RWPE2 (cell line): ENCODE measurements at regions not wholly inside any gene's neighbourhood (a gene's known extent, or its start where the extent isn't known, plus 50 kb on each side); places are given as distances from the start of the nearest gene placed in this dataset.
"Not testable (repeated sequence)": the region's sequence is repeated elsewhere in the genome, so short reads cannot be mapped to it uniquely, and the experiment has no call there.

ENCODE experiments used
- ATAC-seq: fragments of 200-7000 bp; cut with Tn5 transposase; 3 replicates; pipeline ENCODE4 v1.9.1; 2021; ENCODE audit warnings: low read depth
- DNase-seq: peaks from one replicate; pipeline ENCODE4 v3.0.0-alpha.2; 2020; ENCODE audit warnings: low spot score
- H3K27ac ChIP-seq: fragments of 450-650 bp; 2 replicates; pipeline ENCODE4 v1.5.1; 2017; ENCODE audit warnings: mild to moderate bottlenecking; ENCODE audit not compliant: poor library complexity, severe bottlenecking
- H3K27me3 ChIP-seq: fragments of 250-450 bp; sonication (Bioruptor Pico); 2 replicates; pipeline ENCODE4 v1.5.1; 2021; ENCODE audit warnings: mild to moderate bottlenecking, moderate library complexity; ENCODE audit not compliant: insufficient read depth, poor library complexity, severe bottlenecking
- H3K36me3 ChIP-seq: fragments of 250-450 bp; sonication (Bioruptor Pico); 2 replicates; pipeline ENCODE4 v1.5.1; 2020; ENCODE audit warnings: low read depth, mild to moderate bottlenecking, moderate library complexity
- H3K4me1 ChIP-seq: fragments of 250-450 bp; sonication (Bioruptor Pico); 2 replicates; pipeline ENCODE4 v1.5.1; 2021; ENCODE audit warnings: mild to moderate bottlenecking, moderate library complexity; ENCODE audit not compliant: insufficient read depth, poor library complexity, severe bottlenecking
- H3K4me3 ChIP-seq: fragments of 250-450 bp; sonication (Bioruptor Pico); 2 replicates; pipeline ENCODE4 v1.5.1; 2021; ENCODE audit warnings: mild to moderate bottlenecking, moderate library complexity; ENCODE audit not compliant: severe bottlenecking
- H3K9me3 ChIP-seq: fragments of 250-450 bp; sonication (Bioruptor Pico); 2 replicates; pipeline ENCODE4 v1.5.1; 2021; ENCODE audit warnings: mild to moderate bottlenecking, moderate library complexity; ENCODE audit not compliant: severe bottlenecking
- TF ChIP-seq, protein P1 (sequence below): fragments of 450-650 bp; IDR thresholded peaks from one replicate; pipeline ENCODE4 v1.5.1; 2017; ENCODE audit warnings: mild to moderate bottlenecking, moderate library complexity; ENCODE audit not compliant: poor library complexity, severe bottlenecking

DNA sequence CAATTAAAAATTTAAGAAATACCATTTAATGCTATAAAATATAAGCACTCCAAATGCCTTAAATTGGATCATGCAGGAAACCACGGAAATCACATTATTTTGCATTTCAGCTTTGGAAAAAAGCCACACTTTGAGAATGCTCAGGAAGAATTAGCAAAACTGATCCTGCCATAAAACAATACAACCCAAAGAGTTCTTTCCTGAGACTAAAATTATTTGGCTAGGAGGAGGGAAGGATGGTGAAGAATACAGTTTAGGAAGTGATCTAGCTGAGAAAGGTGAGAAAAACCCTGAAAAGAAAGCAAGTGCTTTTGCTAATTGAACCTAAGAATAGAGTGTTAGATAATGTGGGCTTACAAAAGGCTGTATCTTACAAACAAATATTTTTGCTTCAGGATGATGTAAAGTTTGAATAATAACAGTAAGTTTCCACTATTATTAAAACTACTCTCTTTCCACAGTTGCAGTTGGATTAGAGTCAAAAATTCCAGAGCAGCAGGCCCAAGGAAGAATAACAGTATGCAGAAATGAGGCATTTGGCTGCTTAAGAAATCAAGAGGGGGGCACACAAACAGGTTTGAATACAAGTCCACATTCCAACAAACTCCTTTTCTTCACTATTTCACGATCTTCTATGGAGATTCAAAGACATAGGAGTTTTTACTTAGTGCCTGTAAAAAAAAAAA is 565.4 kb downstream of the RFPL4B start:
- Histone ChIP-seq H3K36me3 (no peaks in the 10 kb centered on the region), H3K27ac (no peak overlapping the region), H3K4me1 (peaks cover 13% of the 10 kb centered on the region), H3K4me3 (no peak overlapping the region), H3K9me3 (no peaks in the 10 kb centered on the region), H3K27me3 (no peaks in the 10 kb centered on the region)
- DNase-seq (no peak), ATAC-seq (no peak)
- TF ChIP-seq, protein P1, sequence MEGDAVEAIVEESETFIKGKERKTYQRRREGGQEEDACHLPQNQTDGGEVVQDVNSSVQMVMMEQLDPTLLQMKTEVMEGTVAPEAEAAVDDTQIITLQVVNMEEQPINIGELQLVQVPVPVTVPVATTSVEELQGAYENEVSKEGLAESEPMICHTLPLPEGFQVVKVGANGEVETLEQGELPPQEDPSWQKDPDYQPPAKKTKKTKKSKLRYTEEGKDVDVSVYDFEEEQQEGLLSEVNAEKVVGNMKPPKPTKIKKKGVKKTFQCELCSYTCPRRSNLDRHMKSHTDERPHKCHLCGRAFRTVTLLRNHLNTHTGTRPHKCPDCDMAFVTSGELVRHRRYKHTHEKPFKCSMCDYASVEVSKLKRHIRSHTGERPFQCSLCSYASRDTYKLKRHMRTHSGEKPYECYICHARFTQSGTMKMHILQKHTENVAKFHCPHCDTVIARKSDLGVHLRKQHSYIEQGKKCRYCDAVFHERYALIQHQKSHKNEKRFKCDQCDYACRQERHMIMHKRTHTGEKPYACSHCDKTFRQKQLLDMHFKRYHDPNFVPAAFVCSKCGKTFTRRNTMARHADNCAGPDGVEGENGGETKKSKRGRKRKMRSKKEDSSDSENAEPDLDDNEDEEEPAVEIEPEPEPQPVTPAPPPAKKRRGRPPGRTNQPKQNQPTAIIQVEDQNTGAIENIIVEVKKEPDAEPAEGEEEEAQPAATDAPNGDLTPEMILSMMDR = no peak

DNA sequence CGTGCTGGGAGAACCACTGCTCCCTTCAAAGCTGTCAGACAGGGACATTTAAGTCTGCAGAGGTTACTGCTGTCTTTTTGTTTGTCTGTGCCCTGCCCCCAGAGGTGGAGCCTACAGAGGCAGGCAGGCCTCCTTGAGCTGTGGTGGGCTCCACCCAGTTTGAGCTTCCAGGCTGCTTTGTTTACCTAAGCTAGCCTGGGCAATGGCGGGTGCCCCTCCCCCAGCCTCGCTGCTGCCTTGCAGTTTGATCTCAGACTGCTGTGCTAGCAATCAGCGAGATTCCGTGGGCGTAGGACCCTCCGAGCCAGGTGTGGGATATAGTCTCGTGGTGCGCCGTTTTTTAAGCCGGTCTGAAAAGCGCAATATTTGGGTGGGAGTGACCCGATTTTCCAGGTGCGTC is 572.6 kb downstream of the RFPL4B start:
- not testable (repeated sequence) for H3K27ac ChIP-seq, H3K27me3 ChIP-seq, ATAC-seq, H3K36me3 ChIP-seq, H3K9me3 ChIP-seq, H3K4me1 ChIP-seq, H3K4me3 ChIP-seq, DNase-seq

DNA sequence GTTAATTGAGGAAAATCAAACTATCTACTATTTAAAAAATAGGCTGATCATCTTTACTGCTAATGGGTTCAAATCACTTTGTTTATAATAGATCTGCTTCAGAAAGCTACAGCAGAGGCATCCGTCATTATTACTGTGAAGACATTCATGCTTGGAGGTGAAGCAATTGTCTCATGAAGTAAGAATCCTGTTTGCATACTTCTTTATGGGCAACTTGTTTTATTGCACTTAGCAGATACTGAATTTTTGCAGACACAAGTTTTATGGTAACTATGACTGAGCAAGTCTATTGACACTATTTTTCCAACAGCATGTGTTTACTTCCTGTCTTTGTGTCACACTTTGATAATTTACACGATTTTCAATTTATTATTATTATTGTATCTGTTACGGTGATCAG is 573.9 kb downstream of the RFPL4B start:
- DNase-seq (no peak), ATAC-seq (no peak)
- Histone ChIP-seq H3K27ac (no peak overlapping the region), H3K4me1 (no peaks in the 10 kb centered on the region), H3K9me3 (peaks cover 5% of the 10 kb centered on the region), H3K27me3 (no peaks in the 10 kb centered on the region), H3K4me3 (no peak overlapping the region), H3K36me3 (no peaks in the 10 kb centered on the region)
- TF ChIP-seq, protein P1 = no peak

DNA sequence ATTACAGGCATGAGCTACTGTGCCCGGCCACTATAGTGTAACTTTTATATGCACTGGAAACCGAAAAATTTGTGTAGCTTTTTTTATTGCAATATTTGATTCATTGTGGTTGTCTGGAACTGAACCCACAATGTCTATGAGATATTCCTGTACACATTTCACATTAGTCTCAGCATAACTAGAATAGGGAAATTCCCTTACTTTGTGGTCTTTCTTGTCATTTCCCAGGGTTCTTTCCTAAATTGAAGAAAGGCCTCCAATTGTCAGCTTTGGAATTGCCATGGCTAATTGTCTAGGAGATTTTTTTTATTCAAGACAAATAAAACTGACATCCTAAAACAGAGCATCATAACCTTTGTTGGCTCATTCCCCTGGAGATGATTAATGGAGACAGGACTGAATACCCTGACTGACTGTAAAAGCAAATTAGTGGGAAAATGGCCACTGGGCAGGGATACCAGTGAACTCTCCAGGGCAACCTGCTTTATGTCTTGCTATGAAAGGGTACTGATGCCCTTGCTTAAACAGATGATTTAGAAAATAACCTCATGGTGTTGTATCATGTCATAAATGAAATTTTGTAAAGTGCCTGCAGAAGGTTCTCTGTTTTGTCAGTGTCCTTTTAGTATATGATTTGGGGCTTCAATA is 576.9 kb downstream of the RFPL4B start:
- H3K4me1 ChIP-seq = no peaks in the 10 kb centered on the region
- peaks cover 5% of the 10 kb centered on the region for H3K9me3 ChIP-seq
- no peak for ATAC-seq
- H3K27ac ChIP-seq = no peak overlapping the region
- H3K27me3 ChIP-seq = no peaks in the 10 kb centered on the region
- TF ChIP-seq, protein P1 = no peak
- H3K4me3 ChIP-seq = no peak overlapping the region
- DNase-seq = no peak
- no peaks in the 10 kb centered on the region for H3K36me3 ChIP-seq

DNA sequence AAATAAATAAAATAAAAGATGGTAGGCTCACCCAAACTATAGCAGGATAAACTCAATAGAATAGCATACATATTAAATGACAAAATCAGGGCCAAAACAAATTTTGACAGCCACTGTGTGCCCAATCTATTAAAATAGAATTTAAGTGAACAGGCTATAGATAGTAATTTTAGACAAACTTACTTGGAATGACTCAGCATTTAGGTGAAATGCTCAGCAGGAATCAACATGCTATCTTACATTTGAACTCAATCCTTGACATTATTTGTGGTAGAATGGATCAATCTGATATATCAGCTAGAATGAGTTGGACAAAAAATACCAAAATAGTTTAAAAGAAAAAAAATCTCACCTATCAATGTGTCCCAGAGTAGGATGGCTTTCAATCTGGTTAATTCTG is 578.6 kb downstream of the RFPL4B start:
- Histone ChIP-seq H3K4me1 (no peaks in the 10 kb centered on the region), H3K27ac (no peak overlapping the region), H3K27me3 (no peaks in the 10 kb centered on the region), H3K9me3 (peaks cover 5% of the 10 kb centered on the region), H3K36me3 (no peaks in the 10 kb centered on the region), H3K4me3 (no peak overlapping the region)
- ATAC-seq = no peak
- TF ChIP-seq, protein P1 = no peak
- DNase-seq = no peak
